ENCODE measurements at regions not wholly inside any gene's neighbourhood (a gene's known extent, or its start where the extent isn't known, plus 50 kb on each side); places are given as distances from the start of the nearest gene placed in this dataset.

DNA sequence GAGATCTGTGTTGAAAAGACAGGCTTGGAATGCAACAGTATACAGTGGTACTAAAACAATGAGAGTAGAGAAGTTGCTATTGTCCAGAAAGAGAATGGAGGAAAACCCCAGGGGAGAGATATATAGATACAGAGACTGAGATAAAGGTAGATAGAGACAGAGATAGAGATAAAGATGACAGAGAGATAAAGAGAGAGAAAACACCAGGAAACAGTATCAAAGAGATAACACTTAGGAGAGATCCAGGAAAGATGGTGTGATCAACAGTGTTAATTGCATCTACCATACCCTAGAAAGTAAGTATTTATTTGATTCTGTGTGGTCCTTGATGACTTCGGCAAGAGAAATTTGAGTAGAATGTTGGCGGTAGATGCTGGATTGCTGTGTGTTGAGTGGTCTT lies 461.8 kb upstream of the RIOK2 start:
- Histone ChIP-seq H3K4me1 (ENCODE audit: insufficient read depth, low read length) (no peaks in the 10 kb centered on the region), H3K27ac (ENCODE audit: low read length) (no peak overlapping the region), H3K36me3 (ENCODE audit: insufficient read depth, low read depth, low read length) (no peaks in the 10 kb centered on the region), H3K9ac (ENCODE audit: low read depth, low read length) (no peak overlapping the region), H3K4me3 (ENCODE audit: low read length) (no peak overlapping the region), H3K27me3 (ENCODE audit: insufficient read depth, low read length) (no peaks in the 10 kb centered on the region), H3K9me3 (ENCODE audit: insufficient read depth, low read depth, low read length) (peaks cover 10% of the 10 kb centered on the region; the same call in 1 of the 2 replicates)

DNA sequence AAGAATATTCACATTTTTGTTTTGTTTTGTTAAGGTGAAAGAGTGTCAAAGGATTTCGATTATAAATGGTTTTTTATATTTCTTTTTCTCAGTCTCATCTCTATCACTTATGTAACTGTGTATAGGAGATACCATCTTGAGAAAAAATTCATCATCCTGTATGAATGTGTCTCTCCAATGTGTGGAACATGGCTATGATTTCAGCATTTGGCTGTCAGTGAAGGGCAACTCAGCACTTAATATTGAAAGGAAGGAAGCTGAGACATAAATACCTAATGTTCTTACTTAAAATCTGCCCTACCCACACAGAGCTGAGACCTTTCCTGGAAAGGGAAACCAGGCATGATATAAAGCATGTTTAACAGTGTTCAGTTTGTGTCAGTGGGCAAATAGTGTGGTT lies 474.2 kb upstream of the RIOK2 start:
- H3K27ac ChIP-seq (ENCODE audit: low read length) = no peak overlapping the region
- no peak overlapping the region for H3K4me3 ChIP-seq (ENCODE audit: low read length)
- no peak overlapping the region for H3K9ac ChIP-seq (ENCODE audit: low read depth, low read length)
- no peaks in the 10 kb centered on the region for H3K4me1 ChIP-seq (ENCODE audit: insufficient read depth, low read length)
- no peaks in the 10 kb centered on the region for H3K27me3 ChIP-seq (ENCODE audit: insufficient read depth, low read length)
- no peaks in the 10 kb centered on the region for H3K9me3 ChIP-seq (ENCODE audit: insufficient read depth, low read depth, low read length)
- H3K36me3 ChIP-seq (ENCODE audit: insufficient read depth, low read depth, low read length) = no peaks in the 10 kb centered on the region

DNA sequence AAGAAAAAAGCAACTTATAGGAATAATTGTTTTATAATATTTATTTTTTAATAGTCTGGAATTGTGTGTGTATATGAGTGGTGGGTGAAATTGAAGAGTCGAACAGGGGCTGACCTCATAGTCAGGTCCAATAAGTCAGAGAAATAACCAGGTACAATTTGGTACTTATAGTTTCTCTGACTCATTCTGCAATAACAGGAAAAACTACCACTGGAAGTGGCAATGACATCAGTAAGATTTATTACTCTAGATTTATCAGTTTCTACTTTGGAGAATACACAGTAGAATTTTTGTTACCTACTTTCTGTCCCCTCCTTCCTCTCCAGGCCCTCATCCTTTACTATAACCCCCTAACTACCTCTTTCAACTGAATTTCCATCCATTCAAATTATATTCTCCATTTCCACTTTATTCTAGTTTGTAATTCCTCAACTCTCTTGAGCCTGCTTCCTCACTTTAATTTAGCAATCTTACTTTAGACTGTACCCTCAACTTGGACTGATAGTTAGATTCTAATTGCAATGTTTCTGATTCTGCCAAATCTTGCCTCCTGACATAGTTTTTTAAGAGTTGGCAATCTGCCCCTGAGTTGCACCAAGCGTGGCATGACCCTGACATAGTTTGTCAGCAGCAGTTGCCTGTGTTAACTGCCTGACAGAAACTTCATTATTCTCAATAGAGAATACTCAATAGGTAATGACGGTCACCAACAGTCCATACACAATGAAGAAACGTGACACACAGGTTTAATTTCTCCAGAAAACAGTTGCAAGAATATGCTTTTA lies 475.3 kb upstream of the RIOK2 start:
- H3K4me3 ChIP-seq (ENCODE audit: low read length) = no peak overlapping the region
- no peaks in the 10 kb centered on the region for H3K9me3 ChIP-seq (ENCODE audit: insufficient read depth, low read depth, low read length)
- H3K36me3 ChIP-seq (ENCODE audit: insufficient read depth, low read depth, low read length) = no peaks in the 10 kb centered on the region
- H3K4me1 ChIP-seq (ENCODE audit: insufficient read depth, low read length) = no peaks in the 10 kb centered on the region
- no peaks in the 10 kb centered on the region for H3K27me3 ChIP-seq (ENCODE audit: insufficient read depth, low read length)
- no peak overlapping the region for H3K27ac ChIP-seq (ENCODE audit: low read length)
- no peak overlapping the region for H3K9ac ChIP-seq (ENCODE audit: low read depth, low read length)

DNA sequence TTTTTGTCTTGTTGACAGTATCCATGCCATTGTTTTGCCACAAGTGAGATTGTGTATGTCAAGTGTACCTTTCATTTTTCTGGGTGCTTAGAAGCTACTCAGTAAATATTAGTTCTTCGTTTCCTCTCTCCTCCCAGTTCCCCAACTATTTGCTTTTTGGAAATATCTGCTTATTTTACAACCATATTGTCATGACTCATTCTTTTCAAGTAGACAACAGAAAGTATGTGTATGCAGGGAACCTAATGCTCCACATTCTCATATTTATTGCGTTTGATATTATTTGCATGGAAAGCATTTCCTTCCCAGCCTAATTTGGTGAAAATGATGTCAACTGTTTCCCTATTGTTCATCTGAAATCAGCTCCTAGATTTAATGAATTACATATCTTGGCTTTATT lies 483.7 kb upstream of the RIOK2 start:
- H3K27me3 ChIP-seq (ENCODE audit: insufficient read depth, low read length) = no peaks in the 10 kb centered on the region
- no peak overlapping the region for H3K4me3 ChIP-seq (ENCODE audit: low read length)
- no peak overlapping the region for H3K9ac ChIP-seq (ENCODE audit: low read depth, low read length)
- H3K9me3 ChIP-seq (ENCODE audit: insufficient read depth, low read depth, low read length) = no peaks in the 10 kb centered on the region
- no peak overlapping the region for H3K27ac ChIP-seq (ENCODE audit: low read length)
- no peaks in the 10 kb centered on the region for H3K36me3 ChIP-seq (ENCODE audit: insufficient read depth, low read depth, low read length)
- no peaks in the 10 kb centered on the region for H3K4me1 ChIP-seq (ENCODE audit: insufficient read depth, low read length)

DNA sequence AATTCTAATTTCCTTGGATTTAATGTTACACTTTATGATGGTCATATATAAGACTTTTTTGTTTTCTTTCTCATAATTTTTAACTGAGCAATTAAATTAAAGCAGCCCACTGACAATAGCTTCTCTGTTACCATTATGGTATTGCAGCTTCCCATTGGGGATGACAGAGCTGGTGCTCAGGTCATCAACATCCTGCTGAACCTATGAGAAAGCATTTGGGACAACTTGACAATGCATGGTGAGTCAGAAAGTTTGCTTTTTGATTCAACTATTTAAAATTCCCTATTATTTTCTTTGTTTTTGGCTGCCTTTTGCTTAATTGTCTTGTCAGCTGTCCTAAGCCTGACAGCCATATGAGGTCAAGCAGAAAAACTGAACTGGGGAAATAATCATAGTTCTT lies 487.4 kb upstream of the RIOK2 start:
- H3K9me3 ChIP-seq (ENCODE audit: insufficient read depth, low read depth, low read length) = no peaks in the 10 kb centered on the region
- no peaks in the 10 kb centered on the region for H3K36me3 ChIP-seq (ENCODE audit: insufficient read depth, low read depth, low read length)
- no peaks in the 10 kb centered on the region for H3K27me3 ChIP-seq (ENCODE audit: insufficient read depth, low read length)
- no peaks in the 10 kb centered on the region for H3K4me1 ChIP-seq (ENCODE audit: insufficient read depth, low read length)
- H3K9ac ChIP-seq (ENCODE audit: low read depth, low read length) = no peak overlapping the region
- no peak overlapping the region for H3K27ac ChIP-seq (ENCODE audit: low read length)
- H3K4me3 ChIP-seq (ENCODE audit: low read length) = no peak overlapping the region

DNA sequence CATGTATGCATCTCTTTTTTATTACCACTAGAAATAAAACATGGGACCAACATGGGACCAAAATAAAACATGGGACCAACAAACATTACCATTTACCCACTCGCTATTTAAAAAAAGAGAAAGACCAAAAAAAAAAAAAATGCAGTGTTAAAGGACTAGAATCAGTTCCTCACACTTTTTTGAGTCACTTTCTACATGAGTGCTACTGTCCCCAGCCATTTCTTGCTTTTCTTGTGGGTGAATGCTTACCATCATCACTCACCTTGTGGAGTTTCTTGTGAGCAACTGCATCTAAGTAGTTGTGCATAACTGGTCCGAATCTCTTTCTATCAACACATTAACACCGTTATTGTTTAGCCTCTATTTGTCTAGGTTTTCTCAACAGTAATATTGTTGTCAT lies 493.6 kb upstream of the RIOK2 start:
- H3K9ac ChIP-seq (ENCODE audit: low read depth, low read length) = no peak overlapping the region
- no peaks in the 10 kb centered on the region for H3K4me1 ChIP-seq (ENCODE audit: insufficient read depth, low read length)
- H3K36me3 ChIP-seq (ENCODE audit: insufficient read depth, low read depth, low read length) = no peaks in the 10 kb centered on the region
- H3K9me3 ChIP-seq (ENCODE audit: insufficient read depth, low read depth, low read length) = no peaks in the 10 kb centered on the region
- H3K27ac ChIP-seq (ENCODE audit: low read length) = no peak overlapping the region
- H3K27me3 ChIP-seq (ENCODE audit: insufficient read depth, low read length) = no peaks in the 10 kb centered on the region
- H3K4me3 ChIP-seq (ENCODE audit: low read length) = no peak overlapping the region

DNA sequence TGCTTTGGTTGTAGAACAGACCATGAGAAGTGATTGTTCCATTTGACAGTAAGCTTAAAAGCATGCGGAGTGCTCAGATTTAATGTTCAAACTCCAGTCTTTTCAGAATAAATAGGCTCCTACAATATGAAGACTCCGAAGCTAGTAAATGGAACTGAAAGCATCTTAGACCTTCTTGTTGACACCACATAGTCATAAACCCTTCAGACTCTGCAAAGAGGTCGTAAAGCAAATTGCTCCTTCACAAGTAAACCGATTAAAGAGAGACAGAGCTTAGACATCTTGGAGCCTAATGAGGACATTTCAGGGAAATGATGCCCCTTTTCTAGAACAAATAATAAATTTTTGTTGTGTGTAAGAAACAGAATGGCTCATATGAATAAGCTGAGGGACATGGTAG lies 511.0 kb upstream of the RIOK2 start:
- H3K4me3 ChIP-seq (ENCODE audit: low read length) = no peak overlapping the region
- H3K27me3 ChIP-seq (ENCODE audit: insufficient read depth, low read length) = no peaks in the 10 kb centered on the region
- no peaks in the 10 kb centered on the region for H3K9me3 ChIP-seq (ENCODE audit: insufficient read depth, low read depth, low read length)
- H3K4me1 ChIP-seq (ENCODE audit: insufficient read depth, low read length) = no peaks in the 10 kb centered on the region
- H3K36me3 ChIP-seq (ENCODE audit: insufficient read depth, low read depth, low read length) = no peaks in the 10 kb centered on the region
- H3K27ac ChIP-seq (ENCODE audit: low read length) = no peak overlapping the region
- no peak overlapping the region for H3K9ac ChIP-seq (ENCODE audit: low read depth, low read length)

DNA sequence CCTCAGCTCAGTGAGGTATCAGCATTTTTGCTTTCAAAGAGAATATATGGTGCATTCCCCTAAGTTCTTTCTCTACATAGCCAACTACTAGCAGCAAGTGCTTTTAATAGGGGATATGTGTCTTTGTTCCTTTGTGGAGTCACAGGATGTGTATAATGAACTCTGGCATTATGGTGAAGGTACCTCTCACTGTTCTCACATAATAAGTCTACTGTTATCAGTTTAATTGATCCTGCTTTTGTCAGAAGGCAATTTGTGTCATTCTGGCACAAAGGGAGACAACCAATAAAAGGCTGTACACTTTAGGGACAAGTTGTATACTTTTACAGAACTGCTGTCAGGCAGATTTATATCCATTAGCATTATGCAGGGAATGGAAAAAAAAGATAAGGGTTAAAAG lies 531.4 kb upstream of the RIOK2 start:
- no peaks in the 10 kb centered on the region for H3K4me1 ChIP-seq (ENCODE audit: insufficient read depth, low read length)
- no peaks in the 10 kb centered on the region for H3K36me3 ChIP-seq (ENCODE audit: insufficient read depth, low read depth, low read length)
- peaks cover 6% of the 10 kb centered on the region; the same call in 1 of the 2 replicates for H3K9me3 ChIP-seq (ENCODE audit: insufficient read depth, low read depth, low read length)
- no peaks in the 10 kb centered on the region for H3K27me3 ChIP-seq (ENCODE audit: insufficient read depth, low read length)
- H3K27ac ChIP-seq (ENCODE audit: low read length) = no peak overlapping the region
- no peak overlapping the region for H3K9ac ChIP-seq (ENCODE audit: low read depth, low read length)
- no peak overlapping the region for H3K4me3 ChIP-seq (ENCODE audit: low read length)

DNA sequence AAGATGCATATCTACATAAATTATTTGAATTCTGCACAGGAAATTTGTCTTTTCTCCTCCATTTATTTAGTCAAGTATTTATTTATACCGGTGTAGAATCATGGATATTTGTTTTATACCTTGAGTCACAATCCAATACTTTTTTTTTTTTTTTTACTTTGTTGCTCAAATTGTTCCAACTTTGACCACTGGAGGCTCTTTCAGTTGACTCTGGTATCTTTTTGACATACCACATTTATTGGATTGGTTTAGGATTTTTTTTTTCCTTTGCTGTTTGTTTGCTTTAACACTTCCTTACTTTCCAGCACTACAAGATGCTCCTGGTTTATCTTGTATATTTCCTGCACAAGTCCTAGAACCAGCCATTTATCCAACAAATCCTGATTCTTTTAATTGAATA lies 543.1 kb upstream of the RIOK2 start:
- Histone ChIP-seq H3K9me3 (ENCODE audit: insufficient read depth, low read depth, low read length) (peaks cover 15% of the 10 kb centered on the region), H3K4me1 (ENCODE audit: insufficient read depth, low read length) (no peaks in the 10 kb centered on the region), H3K27ac (ENCODE audit: low read length) (no peak overlapping the region), H3K36me3 (ENCODE audit: insufficient read depth, low read depth, low read length) (no peaks in the 10 kb centered on the region), H3K4me3 (ENCODE audit: low read length) (no peak overlapping the region), H3K9ac (ENCODE audit: low read depth, low read length) (no peak overlapping the region), H3K27me3 (ENCODE audit: insufficient read depth, low read length) (no peaks in the 10 kb centered on the region)

DNA sequence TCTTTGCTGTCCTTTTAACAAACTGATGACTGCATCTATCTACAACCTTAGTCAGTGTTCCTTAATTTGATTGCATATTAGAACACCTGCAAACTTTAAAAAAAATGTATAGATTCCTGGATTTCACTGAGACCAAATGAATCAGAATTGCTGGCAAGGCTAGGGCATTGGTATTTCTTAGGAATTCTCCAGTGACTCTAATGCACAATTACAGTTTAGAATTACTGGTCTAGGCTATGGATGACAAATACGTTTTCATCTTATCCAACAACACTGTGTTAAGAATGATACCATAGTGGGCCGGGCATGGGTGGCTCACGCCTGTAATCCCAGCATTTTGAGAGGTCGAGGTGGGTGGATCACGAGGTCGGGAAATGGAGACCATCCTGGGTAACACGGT lies 545.9 kb upstream of the RIOK2 start:
- Histone ChIP-seq H3K36me3 (ENCODE audit: insufficient read depth, low read depth, low read length) (no peaks in the 10 kb centered on the region), H3K9me3 (ENCODE audit: insufficient read depth, low read depth, low read length) (peaks cover 6% of the 10 kb centered on the region; the same call in 1 of the 2 replicates), H3K4me3 (ENCODE audit: low read length) (no peak overlapping the region), H3K27me3 (ENCODE audit: insufficient read depth, low read length) (no peaks in the 10 kb centered on the region), H3K27ac (ENCODE audit: low read length) (no peak overlapping the region), H3K9ac (ENCODE audit: low read depth, low read length) (no peak overlapping the region), H3K4me1 (ENCODE audit: insufficient read depth, low read length) (no peaks in the 10 kb centered on the region)

DNA sequence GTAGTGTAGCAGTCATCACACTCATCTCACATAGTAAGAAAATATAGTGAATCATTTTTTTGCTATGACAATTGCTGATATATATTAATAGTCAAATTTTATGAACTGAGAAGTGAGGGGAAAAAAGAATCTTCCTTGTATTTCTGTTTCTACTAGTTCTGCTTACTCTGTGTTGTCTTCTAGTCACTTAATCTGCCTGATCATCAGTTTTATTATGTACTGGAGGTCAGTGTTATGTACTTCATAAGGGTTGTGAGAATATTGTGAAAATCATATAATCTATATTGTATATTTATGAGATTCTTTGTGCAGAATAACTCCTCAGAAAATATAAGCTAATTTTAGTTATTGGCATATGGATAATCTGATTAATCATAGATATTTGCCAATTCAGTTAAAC lies 546.9 kb upstream of the RIOK2 start:
- no peaks in the 10 kb centered on the region for H3K36me3 ChIP-seq (ENCODE audit: insufficient read depth, low read depth, low read length)
- no peak overlapping the region for H3K27ac ChIP-seq (ENCODE audit: low read length)
- H3K4me3 ChIP-seq (ENCODE audit: low read length) = no peak overlapping the region
- no peaks in the 10 kb centered on the region for H3K4me1 ChIP-seq (ENCODE audit: insufficient read depth, low read length)
- H3K9ac ChIP-seq (ENCODE audit: low read depth, low read length) = no peak overlapping the region
- no peaks in the 10 kb centered on the region for H3K9me3 ChIP-seq (ENCODE audit: insufficient read depth, low read depth, low read length)
- no peaks in the 10 kb centered on the region for H3K27me3 ChIP-seq (ENCODE audit: insufficient read depth, low read length)

DNA sequence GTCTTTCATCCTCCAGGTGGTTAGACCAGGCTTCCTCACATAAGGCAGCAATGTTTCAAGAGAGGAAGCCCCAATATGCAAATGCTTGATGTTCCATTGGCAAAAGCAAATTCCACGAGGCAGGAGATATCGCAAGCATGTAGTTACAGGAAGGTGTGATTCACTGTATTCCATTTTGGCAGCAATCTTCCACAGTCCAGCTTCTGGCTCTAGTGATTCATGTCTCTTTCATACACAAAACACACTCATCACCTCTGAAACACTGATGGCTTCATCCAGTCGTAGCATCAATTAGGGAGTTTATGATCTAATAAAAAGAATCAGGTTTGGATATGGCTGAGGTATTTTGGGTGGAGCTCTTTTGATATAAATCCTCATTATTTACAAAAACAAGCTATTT lies 552.2 kb upstream of the RIOK2 start:
- H3K36me3 ChIP-seq (ENCODE audit: insufficient read depth, low read depth, low read length) = no peaks in the 10 kb centered on the region
- no peak overlapping the region for H3K4me3 ChIP-seq (ENCODE audit: low read length)
- no peaks in the 10 kb centered on the region for H3K4me1 ChIP-seq (ENCODE audit: insufficient read depth, low read length)
- no peak overlapping the region for H3K9ac ChIP-seq (ENCODE audit: low read depth, low read length)
- H3K27ac ChIP-seq (ENCODE audit: low read length) = no peak overlapping the region
- H3K9me3 ChIP-seq (ENCODE audit: insufficient read depth, low read depth, low read length) = no peaks in the 10 kb centered on the region
- no peaks in the 10 kb centered on the region for H3K27me3 ChIP-seq (ENCODE audit: insufficient read depth, low read length)
